Loucy (cell line): ENCODE measurements at regions not wholly inside any gene's neighbourhood (a gene's known extent, or its start where the extent isn't known, plus 50 kb on each side); places are given as distances from the start of the nearest gene placed in this dataset.

Experiments used
- H2AFZ ChIP-seq: fragments of 200-600 bp; sonication (generic); 2 replicates; pipeline ENCODE4 v1.6.0; 2016; ENCODE audit warnings: antibody characterized with exemption, mild to moderate bottlenecking, low read length, moderate library complexity
- H3F3A ChIP-seq: fragments of 200-600 bp; 2 replicates; pipeline ENCODE4 v1.6.0; 2016; ENCODE audit warnings: antibody characterized with exemption, low read depth, mild to moderate bottlenecking
- H3K27me3 ChIP-seq: fragments of 200-600 bp; sonication (generic); 2 replicates; pipeline ENCODE4 v1.6.1; 2014; ENCODE audit warnings: low read length, mild to moderate bottlenecking; ENCODE audit not compliant: insufficient read depth, poor library complexity, severe bottlenecking
- H3K36me3 ChIP-seq: fragments of 200-600 bp; sonication (generic); 2 replicates; pipeline ENCODE4 v1.6.1; 2016; ENCODE audit warnings: low read length; ENCODE audit not compliant: insufficient read depth
- H3K4me1 ChIP-seq: fragments of 200-600 bp; sonication (generic); 2 replicates; pipeline ENCODE4 v1.5.1; 2014; ENCODE audit warnings: low read length, mild to moderate bottlenecking; ENCODE audit not compliant: insufficient read depth, poor library complexity, severe bottlenecking
- H3K4me2 ChIP-seq: fragments of 200-600 bp; sonication (generic); 2 replicates; pipeline ENCODE4 v1.6.0; 2014; ENCODE audit warnings: antibody characterized with exemption, low read length, low read depth, mild to moderate bottlenecking; ENCODE audit not compliant: poor library complexity, severe bottlenecking
- H3K4me3 ChIP-seq: fragments of 200-600 bp; sonication (generic); 2 replicates; pipeline ENCODE4 v1.5.1; 2014; ENCODE audit warnings: low read length, mild to moderate bottlenecking, mixed read lengths; ENCODE audit not compliant: poor library complexity, severe bottlenecking
- H3K79me2 ChIP-seq: fragments of 200-600 bp; sonication (generic); 2 replicates; pipeline ENCODE4 v1.6.1; 2014; ENCODE audit warnings: low read length; ENCODE audit not compliant: insufficient read depth
- H3K9ac ChIP-seq: fragments of 200-600 bp; sonication (generic); 2 replicates; pipeline ENCODE4 v1.6.0; 2014; ENCODE audit warnings: mild to moderate bottlenecking, low read depth, low read length, moderate library complexity; ENCODE audit not compliant: poor library complexity, severe bottlenecking
- H3K9me2 ChIP-seq: fragments of 200-600 bp; sonication (generic); replicated peaks from 2 replicates; pipeline ENCODE4 v1.6.1; 2016; ENCODE audit warnings: low read depth, low read length, mixed read lengths
- H3K9me3 ChIP-seq: fragments of 200-600 bp; sonication (generic); 2 replicates; pipeline ENCODE4 v1.6.1; 2014; ENCODE audit warnings: mild to moderate bottlenecking, antibody characterized with exemption, low read length, low read depth; ENCODE audit not compliant: insufficient read depth
- H4K20me1 ChIP-seq: fragments of 200-600 bp; sonication (generic); 2 replicates; pipeline ENCODE4 v1.6.0; 2014; ENCODE audit warnings: antibody characterized with exemption, low read length, mild to moderate bottlenecking; ENCODE audit not compliant: insufficient read depth, poor library complexity, severe bottlenecking
- CTCF ChIP-seq: fragments of 200-600 bp; sonication (generic); conservative IDR thresholded peaks from 2 replicates; pipeline ENCODE4 v1.5.1; 2014; ENCODE audit warnings: mild to moderate bottlenecking, antibody characterized with exemption, low read length
- EZH2phosphoT487 ChIP-seq: fragments of 200-600 bp; IDR thresholded peaks from 2 replicates; pipeline ENCODE4 v1.6.1; 2018; ENCODE audit warnings: antibody characterized with exemption, mild to moderate bottlenecking, moderate library complexity, borderline replicate concordance

GRCh38 chr5:90022002-90022710, 387.4 kb downstream of the CETN3 start:
- no peaks in the 10 kb centered on the region for H3K79me2 ChIP-seq
- H3K9me3 ChIP-seq: no peaks in the 10 kb centered on the region
- no peak for TF ChIP-seq EZH2phosphoT487
- TF ChIP-seq CTCF: no peak
- H2AFZ ChIP-seq: no peak overlapping the region
- H3K4me2 ChIP-seq: no peak overlapping the region
- H3K4me3 ChIP-seq: no peak overlapping the region
- H3K27me3 ChIP-seq: no peaks in the 10 kb centered on the region
- no peaks in the 10 kb centered on the region for H3K9me2 ChIP-seq
- H3F3A ChIP-seq: no peaks in the 10 kb centered on the region
- no peak overlapping the region for H3K9ac ChIP-seq
- no peaks in the 10 kb centered on the region for H3K4me1 ChIP-seq
- no peaks in the 10 kb centered on the region for H3K36me3 ChIP-seq
- no peaks in the 10 kb centered on the region for H4K20me1 ChIP-seq

- H3K36me3 ChIP-seq: no peaks in the 10 kb centered on the region
- no peaks in the 10 kb centered on the region for H3K4me1 ChIP-seq
- H3K27me3 ChIP-seq: no peaks in the 10 kb centered on the region
- H3K9me2 ChIP-seq: no peaks in the 10 kb centered on the region
- H3K9me3 ChIP-seq: no peaks in the 10 kb centered on the region
- no peak overlapping the region for H3K4me3 ChIP-seq
- no peak overlapping the region for H3K9ac ChIP-seq
- TF ChIP-seq CTCF (no peak), EZH2phosphoT487 (no peak)
- H4K20me1 ChIP-seq: no peaks in the 10 kb centered on the region
- no peaks in the 10 kb centered on the region for H3F3A ChIP-seq
- no peak overlapping the region for H2AFZ ChIP-seq
- no peaks in the 10 kb centered on the region for H3K79me2 ChIP-seq
- H3K4me2 ChIP-seq: no peak overlapping the region
Observed at GRCh38 chr5:90020575-90021538, 388.7 kb downstream of the CETN3 start.

GRCh38 chr5:90017239-90017638, 392.3 kb downstream of the CETN3 start:
- Histone ChIP-seq H3K4me3 (no peak overlapping the region), H3K4me2 (no peak overlapping the region), H3K9me2 (no peaks in the 10 kb centered on the region), H3K9me3 (no peaks in the 10 kb centered on the region), H3K36me3 (no peaks in the 10 kb centered on the region), H3K9ac (no peak overlapping the region), H3K4me1 (no peaks in the 10 kb centered on the region), H3F3A (no peaks in the 10 kb centered on the region), H2AFZ (no peak overlapping the region), H4K20me1 (no peaks in the 10 kb centered on the region), H3K27me3 (no peaks in the 10 kb centered on the region), H3K79me2 (no peaks in the 10 kb centered on the region)
- no peak for TF ChIP-seq CTCF
- no peak for TF ChIP-seq EZH2phosphoT487
